Panc1 (cell line): ENCODE measurements at regions not wholly inside any gene's neighbourhood (a gene's known extent, or its start where the extent isn't known, plus 50 kb on each side); places are given as distances from the start of the nearest gene placed in this dataset.

Experiments used
- ATAC-seq: fragments of 200-7000 bp; cut with Tn5 transposase; 2 replicates; pipeline ENCODE4 v1.9.1; 2020; ENCODE audit warnings: mild to moderate bottlenecking, moderate library complexity
- BruUV-seq: library from RNA; stranded (reverse); fragments of 400-500 nt; replicated peaks from 2 replicates; lab custom pipeline; 2021; lab: Mats Ljungman, UMichigan
- CTCF ChIA-PET: fragments of 300-600 bp; sonication (Branson Sonifier 250); formaldehyde crosslinking; loops from one replicate; lab custom pipeline; 2022; ENCODE audit warnings: antibody characterized with exemption; lab: Charles Lee
- POLR2A ChIA-PET: fragments of 300-600 bp; sonication (Branson Sonifier 250); formaldehyde crosslinking; loops from one replicate; lab custom pipeline; 2022; ENCODE audit warnings: antibody characterized with exemption; lab: Charles Lee
- DNase-seq: peaks from one replicate; pipeline ENCODE4 v3.0.0-alpha.2; 2010; ENCODE audit warnings: low read depth, low spot score
- H3K27ac ChIP-seq: 2 replicates; pipeline ENCODE4 v1.5.1; 2011; ENCODE audit warnings: mild to moderate bottlenecking, low read length, inconsistent platforms
- H3K27me3 ChIP-seq: fragments of 200-500 bp; sonication (Bioruptor generic); 2 replicates; pipeline ENCODE4 v1.6.0; 2014; ENCODE audit warnings: low read length, inconsistent platforms; ENCODE audit not compliant: control insufficient read depth, insufficient read depth
- H3K36me3 ChIP-seq: fragments of 200-500 bp; sonication (Bioruptor generic); 2 replicates; pipeline ENCODE4 v1.5.1; 2014; ENCODE audit warnings: inconsistent platforms, mild to moderate bottlenecking, low read length, moderate library complexity; ENCODE audit not compliant: control insufficient read depth, insufficient read depth
- H3K4me1 ChIP-seq: 2 replicates; pipeline ENCODE4 v1.5.1; 2011; ENCODE audit warnings: inconsistent platforms, mild to moderate bottlenecking, low read length, moderate library complexity; ENCODE audit not compliant: control insufficient read depth, insufficient read depth
- H3K4me3 ChIP-seq, 2 experiments: 2 replicates each; pipeline ENCODE4 v1.5.1; 2011 to 2012; ENCODE audit warnings: low read depth in 2 of 2, low read length in 2 of 2, mild to moderate bottlenecking in 2 of 2, inconsistent platforms in 1 of 2, moderate library complexity in 1 of 2
- H3K9me3 ChIP-seq: fragments of 200-500 bp; sonication (Bioruptor generic); 2 replicates; pipeline ENCODE4 v1.5.1; 2014; ENCODE audit warnings: low read depth, mild to moderate bottlenecking, inconsistent platforms, low read length, moderate library complexity; ENCODE audit not compliant: control insufficient read depth, insufficient read depth
- POLR2AphosphoS5 ChIP-seq: IDR thresholded peaks from 2 replicates; pipeline ENCODE4 v1.6.1; 2012; ENCODE audit warnings: mild to moderate bottlenecking, low read depth, low read length, moderate library complexity
- SIN3A ChIP-seq: IDR thresholded peaks from 2 replicates; pipeline ENCODE4 v1.6.1; 2012; ENCODE audit warnings: low read depth, mild to moderate bottlenecking, low read length, moderate library complexity, borderline replicate concordance; ENCODE audit not compliant: insufficient read depth
- TCF7L2 ChIP-seq: IDR thresholded peaks from 2 replicates; pipeline ENCODE4 v1.6.1; 2011; ENCODE audit warnings: mild to moderate bottlenecking, low read depth, low read length, inconsistent platforms
- in situ Hi-C: cut with HindIII; loops from 2 replicates; pipeline ENCODE4 v1.10.0; 2016; ENCODE audit warnings: low sequenced_read_pairs, low pct_unique_long_range_greater_than_20kb
- intact Hi-C: fragments of 100-400 bp; cut with micrococcal nuclease; formaldehyde crosslinking; loops from one replicate; pipeline ENCODE4 v1.10.0; 2022; ENCODE audit not compliant: unreplicated experiment
- TF ChIP-seq, protein P1 (sequence below), 2 experiments: IDR thresholded peaks; 2 replicates each; pipeline ENCODE4 v1.6.1; 2011 to 2012; ENCODE audit warnings: low read depth in 2 of 2, control low read depth in 1 of 2, low read length in 1 of 2, mild to moderate bottlenecking in 1 of 2, moderate library complexity in 1 of 2; ENCODE audit not compliant: insufficient read depth in 1 of 2
- TF ChIP-seq, protein P2 (sequence below): fragments of 450-650 bp; IDR thresholded peaks from 2 replicates; pipeline ENCODE4 v1.5.1; 2017; ENCODE audit warnings: mild to moderate bottlenecking

DNA sequence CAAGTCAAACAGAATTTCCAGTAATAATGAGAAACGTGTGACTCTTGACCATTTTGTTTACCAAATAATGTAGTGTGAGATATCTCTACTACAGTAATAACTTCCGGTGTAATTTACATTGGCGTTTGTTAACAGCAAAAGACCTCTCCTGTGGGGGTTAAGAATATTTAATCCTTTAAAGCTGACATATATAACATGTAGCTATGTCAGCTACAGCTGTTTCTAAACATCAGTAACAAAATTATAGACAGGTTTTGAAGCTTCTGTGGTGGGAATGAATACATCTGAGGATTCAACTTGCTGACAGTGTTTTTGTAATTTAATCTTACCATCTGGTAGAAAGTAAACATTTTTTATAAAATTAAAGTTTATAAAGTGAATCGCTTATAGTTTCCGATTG lies 73.6 kb upstream of the TENM3 start:
- Histone ChIP-seq H3K27ac (no peak overlapping the region), H3K27me3 (no peaks in the 10 kb centered on the region), H3K36me3 (no peaks in the 10 kb centered on the region), H3K9me3 (no peaks in the 10 kb centered on the region), H3K4me3 (no peak overlapping the region), H3K4me1 (no peaks in the 10 kb centered on the region)
- POLR2A ChIA-PET, result no interaction called here
- ATAC-seq, result no peak
- TF ChIP-seq TCF7L2, result no peak
- no peak for TF ChIP-seq SIN3A
- TF ChIP-seq, protein P1, sequence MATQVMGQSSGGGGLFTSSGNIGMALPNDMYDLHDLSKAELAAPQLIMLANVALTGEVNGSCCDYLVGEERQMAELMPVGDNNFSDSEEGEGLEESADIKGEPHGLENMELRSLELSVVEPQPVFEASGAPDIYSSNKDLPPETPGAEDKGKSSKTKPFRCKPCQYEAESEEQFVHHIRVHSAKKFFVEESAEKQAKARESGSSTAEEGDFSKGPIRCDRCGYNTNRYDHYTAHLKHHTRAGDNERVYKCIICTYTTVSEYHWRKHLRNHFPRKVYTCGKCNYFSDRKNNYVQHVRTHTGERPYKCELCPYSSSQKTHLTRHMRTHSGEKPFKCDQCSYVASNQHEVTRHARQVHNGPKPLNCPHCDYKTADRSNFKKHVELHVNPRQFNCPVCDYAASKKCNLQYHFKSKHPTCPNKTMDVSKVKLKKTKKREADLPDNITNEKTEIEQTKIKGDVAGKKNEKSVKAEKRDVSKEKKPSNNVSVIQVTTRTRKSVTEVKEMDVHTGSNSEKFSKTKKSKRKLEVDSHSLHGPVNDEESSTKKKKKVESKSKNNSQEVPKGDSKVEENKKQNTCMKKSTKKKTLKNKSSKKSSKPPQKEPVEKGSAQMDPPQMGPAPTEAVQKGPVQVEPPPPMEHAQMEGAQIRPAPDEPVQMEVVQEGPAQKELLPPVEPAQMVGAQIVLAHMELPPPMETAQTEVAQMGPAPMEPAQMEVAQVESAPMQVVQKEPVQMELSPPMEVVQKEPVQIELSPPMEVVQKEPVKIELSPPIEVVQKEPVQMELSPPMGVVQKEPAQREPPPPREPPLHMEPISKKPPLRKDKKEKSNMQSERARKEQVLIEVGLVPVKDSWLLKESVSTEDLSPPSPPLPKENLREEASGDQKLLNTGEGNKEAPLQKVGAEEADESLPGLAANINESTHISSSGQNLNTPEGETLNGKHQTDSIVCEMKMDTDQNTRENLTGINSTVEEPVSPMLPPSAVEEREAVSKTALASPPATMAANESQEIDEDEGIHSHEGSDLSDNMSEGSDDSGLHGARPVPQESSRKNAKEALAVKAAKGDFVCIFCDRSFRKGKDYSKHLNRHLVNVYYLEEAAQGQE (IDR thresholded peaks at IDR 0.05; ENCODE audit: insufficient read depth in 1 of 2, low read depth in 2 of 2, low read length in 1 of 2), result no peak
- TF ChIP-seq POLR2AphosphoS5, result no peak
- TF ChIP-seq, protein P2, sequence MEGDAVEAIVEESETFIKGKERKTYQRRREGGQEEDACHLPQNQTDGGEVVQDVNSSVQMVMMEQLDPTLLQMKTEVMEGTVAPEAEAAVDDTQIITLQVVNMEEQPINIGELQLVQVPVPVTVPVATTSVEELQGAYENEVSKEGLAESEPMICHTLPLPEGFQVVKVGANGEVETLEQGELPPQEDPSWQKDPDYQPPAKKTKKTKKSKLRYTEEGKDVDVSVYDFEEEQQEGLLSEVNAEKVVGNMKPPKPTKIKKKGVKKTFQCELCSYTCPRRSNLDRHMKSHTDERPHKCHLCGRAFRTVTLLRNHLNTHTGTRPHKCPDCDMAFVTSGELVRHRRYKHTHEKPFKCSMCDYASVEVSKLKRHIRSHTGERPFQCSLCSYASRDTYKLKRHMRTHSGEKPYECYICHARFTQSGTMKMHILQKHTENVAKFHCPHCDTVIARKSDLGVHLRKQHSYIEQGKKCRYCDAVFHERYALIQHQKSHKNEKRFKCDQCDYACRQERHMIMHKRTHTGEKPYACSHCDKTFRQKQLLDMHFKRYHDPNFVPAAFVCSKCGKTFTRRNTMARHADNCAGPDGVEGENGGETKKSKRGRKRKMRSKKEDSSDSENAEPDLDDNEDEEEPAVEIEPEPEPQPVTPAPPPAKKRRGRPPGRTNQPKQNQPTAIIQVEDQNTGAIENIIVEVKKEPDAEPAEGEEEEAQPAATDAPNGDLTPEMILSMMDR, result no peak
- CTCF ChIA-PET, result no interaction called here
- intact Hi-C loops (no loop called here), in situ Hi-C loops (no loop called here)
- no peak for DNase-seq
- no TSS peak for BruUV-seq

DNA sequence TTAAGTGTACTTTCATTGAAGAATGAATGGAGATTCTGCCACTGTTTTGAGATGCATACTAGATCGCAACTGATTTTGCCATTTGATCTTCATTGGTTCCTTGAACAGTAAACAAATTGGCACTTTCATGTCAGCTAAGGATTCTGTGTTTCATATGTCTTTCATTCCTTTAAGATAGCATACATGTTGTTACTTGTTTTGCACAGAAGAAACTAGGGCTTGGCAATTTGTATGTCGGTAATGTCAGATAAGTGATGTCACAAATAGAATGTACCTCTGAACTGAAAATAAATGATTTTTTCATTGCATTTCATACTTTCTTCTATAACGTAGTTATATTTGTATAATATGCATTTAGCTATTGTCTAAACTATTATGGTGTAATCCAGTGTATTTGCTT lies 73.2 kb upstream of the TENM3 start:
- no peaks in the 10 kb centered on the region for H3K36me3 ChIP-seq
- DNase-seq (no peak), ATAC-seq (no peak)
- no peaks in the 10 kb centered on the region for H3K4me1 ChIP-seq
- ChIA-PET CTCF (no interaction called here), POLR2A (no interaction called here)
- BruUV-seq, result no TSS peak
- H3K27ac ChIP-seq, result no peak overlapping the region
- H3K4me3 ChIP-seq, result no peak overlapping the region
- no peaks in the 10 kb centered on the region for H3K9me3 ChIP-seq
- TF ChIP-seq TCF7L2 (no peak), POLR2AphosphoS5 (no peak), SIN3A (no peak)
- TF ChIP-seq, protein P1 (IDR thresholded peaks at IDR 0.05; ENCODE audit: insufficient read depth in 1 of 2, low read depth in 2 of 2, low read length in 1 of 2), result no peak
- TF ChIP-seq, protein P2, result no peak
- no peaks in the 10 kb centered on the region for H3K27me3 ChIP-seq
- intact Hi-C loops (no loop called here), in situ Hi-C loops (no loop called here)
